GM12892 (cell line): ENCODE measurements at regions not wholly inside any gene's neighbourhood (a gene's known extent, or its start where the extent isn't known, plus 50 kb on each side); places are given as distances from the start of the nearest gene placed in this dataset.

Experiments
- POLR2A ChIP-seq: IDR thresholded peaks from 2 replicates; pipeline ENCODE4 v1.6.1; 2011; ENCODE audit warnings: low read depth, low read length, control low read depth
- POLR2AphosphoS5 ChIP-seq: IDR thresholded peaks from 2 replicates; pipeline ENCODE4 v1.6.1; 2011; ENCODE audit warnings: low read depth, low read length, control low read depth
- TAF1 ChIP-seq: IDR thresholded peaks from 2 replicates; pipeline ENCODE4 v1.6.1; 2011; ENCODE audit warnings: low read depth, mild to moderate bottlenecking, control low read depth, low read length, borderline replicate concordance

- TF ChIP-seq POLR2AphosphoS5: no peak
- TF ChIP-seq POLR2A: no peak
- TF ChIP-seq TAF1: no peak
Observed at GRCh38 chr16:85240982-85241924, 129.0 kb upstream of the CIBAR2 start.
